ENCODE measurements at regions not wholly inside any gene's neighbourhood (a gene's known extent, or its start where the extent isn't known, plus 50 kb on each side); places are given as distances from the start of the nearest gene placed in this dataset.

DNA sequence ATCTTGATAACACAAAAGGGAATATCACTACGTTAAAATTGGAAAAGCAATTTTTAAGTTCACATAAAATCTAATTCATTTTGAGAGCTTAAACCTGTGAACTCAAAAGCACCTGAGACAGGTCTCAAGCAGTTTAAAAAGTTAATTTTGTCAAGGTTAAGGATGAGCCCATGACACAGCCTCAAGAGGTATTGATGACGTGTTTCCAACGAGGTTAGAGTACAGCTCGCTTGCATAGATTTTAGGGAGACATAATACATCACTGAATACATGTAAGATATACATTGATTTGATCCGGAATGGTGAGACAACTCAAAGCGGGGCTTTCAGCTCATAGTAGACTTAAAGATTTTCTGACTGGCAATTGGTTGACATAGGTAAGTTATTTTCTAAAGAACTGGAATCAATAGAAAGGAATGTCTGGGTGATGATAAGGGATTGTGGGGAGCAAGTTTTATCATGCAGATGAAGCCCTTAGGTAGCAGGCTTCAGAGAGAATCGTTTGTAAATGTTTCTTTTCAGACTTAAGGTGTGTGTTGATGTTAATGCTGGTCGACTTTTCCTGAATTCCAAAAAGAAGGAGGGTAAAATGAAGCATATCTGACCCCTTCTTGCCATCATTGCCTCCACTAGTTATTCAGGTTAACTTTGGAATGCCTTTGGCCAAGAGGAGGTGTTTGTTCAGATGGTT is 2890.6 kb downstream of the PCDH9 start:
- Histone ChIP-seq H3K23me2 (ENCODE audit: insufficient read length, low read depth, low read length, poor library complexity, severe bottlenecking) (no peaks in the 10 kb centered on the region), H4K20me1 (ENCODE audit: control insufficient read depth, insufficient read depth, insufficient read length) (no peaks in the 10 kb centered on the region), H3K79me2 (ENCODE audit: insufficient read depth, low read length) (no peaks in the 10 kb centered on the region), H3K27ac (ENCODE audit: insufficient read length, low read depth, low read length) (peak overlapping the region; percentile 50), H4K8ac (replicated peaks; ENCODE audit: insufficient read length, low read depth, low read length) (no peak overlapping the region), H3K18ac (ENCODE audit: insufficient read length, low read depth, low read length) (no peak overlapping the region), H3K23ac (ENCODE audit: insufficient read length, low read depth, low read length) (no peak overlapping the region), H3K4me1 (ENCODE audit: insufficient read depth, low read length) (no peaks in the 10 kb centered on the region), H2AFZ (ENCODE audit: low read length) (no peak overlapping the region), H2BK20ac (ENCODE audit: low read depth, low read length, poor library complexity, severe bottlenecking) (no peak overlapping the region), H3K56ac (ENCODE audit: insufficient read length, low read depth, low read length) (no peak overlapping the region), H3K14ac (ENCODE audit: insufficient read depth, low read length) (no peak overlapping the region), H3K79me1 (ENCODE audit: insufficient read depth, low read depth, low read length, poor library complexity, severe bottlenecking) (no peaks in the 10 kb centered on the region), H3K4me2 (ENCODE audit: insufficient read depth, insufficient read length, low read length) (no peak overlapping the region), H3K4ac (ENCODE audit: low read depth, low read length) (no peak overlapping the region), H3K9me3 (ENCODE audit: control insufficient read depth, low read depth, low read length) (peaks cover 8% of the 10 kb centered on the region), H3K27me3 (ENCODE audit: insufficient read depth, low read length) (no peaks in the 10 kb centered on the region), H2BK5ac (ENCODE audit: insufficient read length, low read length) (no peak overlapping the region), H2BK15ac (ENCODE audit: low read depth, low read length) (no peak overlapping the region), H3K9ac (ENCODE audit: extremely low read depth, insufficient read length, low read length) (no peak overlapping the region), H3T11ph (ENCODE audit: low read length) (no peak overlapping the region), H2BK12ac (ENCODE audit: insufficient read length, low read depth, low read length) (no peak overlapping the region), H2BK120ac (ENCODE audit: low read depth, low read length, poor library complexity, severe bottlenecking) (no peak overlapping the region), H2AK5ac (ENCODE audit: insufficient read length, low read length) (no peak overlapping the region), H4K5ac (ENCODE audit: insufficient read length, low read depth, low read length) (no peak overlapping the region), H4K91ac (ENCODE audit: insufficient read length, low read depth, low read length) (no peak overlapping the region)
- peak overlapping the region in 1 of 2 experiments; percentile 40; a peak in 3 of 5 replicates for H3K4me3 Mint-ChIP-seq
- peaks cover 6 to 36% (median 8%) of the 10 kb centered on the region in 3 experiments for H3K36me3 Mint-ChIP-seq (ENCODE audit: insufficient read depth in 1 of 3, low read depth in 3 of 3)
- TF ChIP-seq, protein P1, sequence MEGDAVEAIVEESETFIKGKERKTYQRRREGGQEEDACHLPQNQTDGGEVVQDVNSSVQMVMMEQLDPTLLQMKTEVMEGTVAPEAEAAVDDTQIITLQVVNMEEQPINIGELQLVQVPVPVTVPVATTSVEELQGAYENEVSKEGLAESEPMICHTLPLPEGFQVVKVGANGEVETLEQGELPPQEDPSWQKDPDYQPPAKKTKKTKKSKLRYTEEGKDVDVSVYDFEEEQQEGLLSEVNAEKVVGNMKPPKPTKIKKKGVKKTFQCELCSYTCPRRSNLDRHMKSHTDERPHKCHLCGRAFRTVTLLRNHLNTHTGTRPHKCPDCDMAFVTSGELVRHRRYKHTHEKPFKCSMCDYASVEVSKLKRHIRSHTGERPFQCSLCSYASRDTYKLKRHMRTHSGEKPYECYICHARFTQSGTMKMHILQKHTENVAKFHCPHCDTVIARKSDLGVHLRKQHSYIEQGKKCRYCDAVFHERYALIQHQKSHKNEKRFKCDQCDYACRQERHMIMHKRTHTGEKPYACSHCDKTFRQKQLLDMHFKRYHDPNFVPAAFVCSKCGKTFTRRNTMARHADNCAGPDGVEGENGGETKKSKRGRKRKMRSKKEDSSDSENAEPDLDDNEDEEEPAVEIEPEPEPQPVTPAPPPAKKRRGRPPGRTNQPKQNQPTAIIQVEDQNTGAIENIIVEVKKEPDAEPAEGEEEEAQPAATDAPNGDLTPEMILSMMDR (conservative IDR thresholded peaks at IDR 0.05): no peak
- DNase-seq: no peak
- no peaks in the 10 kb centered on the region for H3K27me3 Mint-ChIP-seq (ENCODE audit: low read depth)
- peaks cover 16 to 21% of the 10 kb centered on the region in 2 experiments for H3K4me1 Mint-ChIP-seq
- no CpG with 5 or more reads among the region's 8 CpGs for WGBS (ENCODE audit: extremely low coverage, insufficient read length, low lambda C conversion rate)
- H3K27ac Mint-ChIP-seq: peak overlapping the region; percentile 68 to 98 (median 83); a peak in 6 of 7 replicates
- H3K9me3 Mint-ChIP-seq: peaks cover 17 to 29% of the 10 kb centered on the region in 2 experiments
